AG09309 (cell line): ENCODE measurements at regions not wholly inside any gene's neighbourhood (a gene's known extent, or its start where the extent isn't known, plus 50 kb on each side); places are given as distances from the start of the nearest gene placed in this dataset.

Experiments used
- DNase-seq: peaks from one replicate; pipeline ENCODE4 v3.0.0-alpha.2; 2010; ENCODE audit warnings: low read depth
- H3K4me3 ChIP-seq: 2 replicates; pipeline ENCODE4 v1.5.1; 2011; ENCODE audit warnings: mild to moderate bottlenecking, low read depth, low read length, moderate library complexity; ENCODE audit not compliant: control insufficient read depth
- TF ChIP-seq, protein P1 (sequence below): IDR thresholded peaks from 2 replicates; pipeline ENCODE4 v1.5.1; 2011; ENCODE audit warnings: mild to moderate bottlenecking, low read depth, low read length, inconsistent platforms; ENCODE audit not compliant: insufficient read depth, control insufficient read depth; ENCODE audit errors: missing control alignments

DNA sequence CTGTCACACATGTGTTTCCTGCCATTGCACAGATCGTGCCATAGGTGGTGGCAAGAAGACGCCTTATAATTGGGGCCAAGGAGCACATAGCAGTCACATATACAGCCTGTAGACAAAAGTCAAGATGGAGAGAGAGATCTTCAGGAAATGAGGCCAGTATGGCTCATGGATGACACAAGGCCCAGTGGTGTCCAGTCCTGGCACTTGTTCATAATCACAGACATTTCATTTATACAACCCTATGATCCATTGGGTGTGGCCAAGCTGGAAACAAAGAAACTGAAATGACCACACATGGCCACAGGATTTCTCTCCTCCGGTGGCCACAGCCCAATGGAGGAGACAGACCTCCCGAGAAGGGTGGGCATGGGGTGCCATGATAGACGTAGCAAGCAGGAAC, 78.5 kb upstream of the KAZN start:
- TF ChIP-seq, protein P1, sequence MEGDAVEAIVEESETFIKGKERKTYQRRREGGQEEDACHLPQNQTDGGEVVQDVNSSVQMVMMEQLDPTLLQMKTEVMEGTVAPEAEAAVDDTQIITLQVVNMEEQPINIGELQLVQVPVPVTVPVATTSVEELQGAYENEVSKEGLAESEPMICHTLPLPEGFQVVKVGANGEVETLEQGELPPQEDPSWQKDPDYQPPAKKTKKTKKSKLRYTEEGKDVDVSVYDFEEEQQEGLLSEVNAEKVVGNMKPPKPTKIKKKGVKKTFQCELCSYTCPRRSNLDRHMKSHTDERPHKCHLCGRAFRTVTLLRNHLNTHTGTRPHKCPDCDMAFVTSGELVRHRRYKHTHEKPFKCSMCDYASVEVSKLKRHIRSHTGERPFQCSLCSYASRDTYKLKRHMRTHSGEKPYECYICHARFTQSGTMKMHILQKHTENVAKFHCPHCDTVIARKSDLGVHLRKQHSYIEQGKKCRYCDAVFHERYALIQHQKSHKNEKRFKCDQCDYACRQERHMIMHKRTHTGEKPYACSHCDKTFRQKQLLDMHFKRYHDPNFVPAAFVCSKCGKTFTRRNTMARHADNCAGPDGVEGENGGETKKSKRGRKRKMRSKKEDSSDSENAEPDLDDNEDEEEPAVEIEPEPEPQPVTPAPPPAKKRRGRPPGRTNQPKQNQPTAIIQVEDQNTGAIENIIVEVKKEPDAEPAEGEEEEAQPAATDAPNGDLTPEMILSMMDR: no peak
- H3K4me3 ChIP-seq: no peak overlapping the region
- DNase-seq: no peak

DNA sequence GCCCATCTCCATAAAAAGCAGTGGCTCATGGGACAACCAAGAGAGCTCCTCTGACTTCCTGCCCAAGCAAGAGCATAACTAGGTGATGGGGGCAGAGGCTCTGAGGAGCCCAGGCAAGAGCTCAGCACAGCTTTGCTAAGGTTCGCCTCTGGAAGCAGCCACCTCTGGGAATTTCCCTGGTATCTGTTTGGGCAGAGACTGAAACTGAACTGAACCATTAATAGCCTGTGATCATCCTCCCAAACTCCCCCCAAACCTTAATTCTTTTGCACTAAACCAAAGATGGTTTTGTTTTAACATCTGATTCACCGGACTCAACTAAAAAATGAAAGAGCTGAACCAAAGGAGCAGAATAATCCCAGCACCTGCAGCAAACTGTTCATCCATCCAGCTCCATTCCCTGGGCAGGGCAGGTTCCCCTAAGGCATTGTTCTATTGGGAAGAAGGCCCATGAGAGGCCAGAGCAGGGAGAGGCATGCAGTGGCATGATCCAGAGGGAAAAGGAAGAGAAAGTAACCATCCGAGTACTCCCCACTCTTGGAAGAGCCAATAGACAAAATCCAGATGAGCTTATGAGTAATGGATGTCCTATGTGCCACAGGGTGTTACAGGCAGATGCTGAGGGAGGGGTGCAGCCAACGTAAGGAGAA, 77.8 kb upstream of the KAZN start:
- TF ChIP-seq, protein P1: no peak
- H3K4me3 ChIP-seq: no peak overlapping the region
- DNase-seq: no peak

DNA sequence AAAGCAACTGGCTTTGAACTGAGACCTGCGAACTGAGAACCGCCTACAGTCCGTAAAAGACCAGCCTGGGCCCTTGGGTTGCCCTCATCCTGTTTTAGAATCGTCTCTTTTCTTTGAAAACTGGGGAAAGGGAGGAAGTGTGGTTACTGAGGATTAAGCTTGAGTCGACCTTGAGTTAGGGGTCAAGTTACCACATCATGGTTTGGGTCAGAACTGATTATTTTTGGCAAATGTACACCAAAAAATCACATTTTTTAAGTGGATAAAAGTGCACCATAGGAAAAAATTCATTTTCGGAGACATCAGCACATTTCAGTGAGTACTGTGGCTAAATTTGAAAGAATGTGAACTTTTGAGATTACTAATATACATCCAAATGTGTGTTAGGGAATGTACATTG, 76.9 kb upstream of the KAZN start:
- TF ChIP-seq, protein P1: no peak
- H3K4me3 ChIP-seq: no peak overlapping the region
- DNase-seq: no peak

DNA sequence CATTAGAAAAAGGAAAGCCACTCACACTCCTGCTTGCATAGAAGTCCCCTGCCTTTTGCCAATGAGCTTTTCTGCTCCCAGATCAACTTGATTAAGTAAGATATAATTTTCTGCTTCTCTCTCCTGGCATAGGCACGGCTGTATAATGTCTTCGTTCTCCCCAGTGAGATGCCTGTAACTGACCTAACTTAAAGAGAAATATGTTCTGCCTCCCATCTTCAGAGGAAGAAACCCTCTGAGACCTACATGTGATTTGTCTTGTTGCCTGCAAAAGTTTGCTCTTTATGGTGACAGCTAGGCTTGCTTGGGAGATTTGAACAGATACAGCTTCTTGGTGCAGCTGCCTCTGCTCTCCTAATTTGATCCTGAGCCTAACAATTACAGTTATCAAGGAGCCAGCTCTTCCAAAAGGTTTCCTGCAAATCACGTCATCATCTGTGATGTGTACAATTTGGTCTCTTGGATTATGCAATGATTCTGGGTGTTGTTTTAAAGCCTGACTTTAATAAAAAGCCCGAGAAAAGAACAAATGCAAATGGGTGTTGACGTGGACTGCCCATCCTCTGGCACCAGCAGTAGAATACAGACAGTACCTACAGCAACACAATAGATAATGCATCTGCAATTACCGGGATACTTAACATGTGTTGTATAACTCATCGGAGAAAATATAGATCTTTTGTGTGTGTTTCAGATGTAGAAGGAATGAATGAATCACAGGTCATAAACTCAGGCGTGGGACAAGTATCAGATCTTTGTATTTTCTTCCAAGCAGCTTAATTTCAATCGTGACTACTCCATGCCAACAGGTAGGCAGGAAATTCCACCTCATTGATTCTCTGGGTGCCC, 76.2 kb upstream of the KAZN start:
- TF ChIP-seq, protein P1: no peak
- DNase-seq: peak; percentile 74
- H3K4me3 ChIP-seq: no peak overlapping the region

DNA sequence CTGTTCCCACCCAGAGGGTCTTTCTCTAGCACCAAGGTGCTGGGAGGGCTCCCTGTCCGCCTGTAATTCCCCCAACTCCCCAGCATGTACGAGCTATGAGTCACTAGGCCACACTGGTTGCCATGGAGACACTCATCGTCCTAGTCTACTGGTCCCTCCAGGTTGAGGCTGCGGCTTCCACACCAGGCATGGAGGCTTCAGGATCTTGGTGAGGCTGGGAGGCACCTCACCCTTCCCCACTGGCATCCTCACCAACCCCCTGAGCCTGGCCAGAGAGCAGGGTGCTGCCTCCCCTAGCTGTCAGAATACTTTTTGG, 75.6 kb upstream of the KAZN start:
- DNase-seq: peak; percentile 57
- H3K4me3 ChIP-seq: no peak overlapping the region
- TF ChIP-seq, protein P1: no peak

DNA sequence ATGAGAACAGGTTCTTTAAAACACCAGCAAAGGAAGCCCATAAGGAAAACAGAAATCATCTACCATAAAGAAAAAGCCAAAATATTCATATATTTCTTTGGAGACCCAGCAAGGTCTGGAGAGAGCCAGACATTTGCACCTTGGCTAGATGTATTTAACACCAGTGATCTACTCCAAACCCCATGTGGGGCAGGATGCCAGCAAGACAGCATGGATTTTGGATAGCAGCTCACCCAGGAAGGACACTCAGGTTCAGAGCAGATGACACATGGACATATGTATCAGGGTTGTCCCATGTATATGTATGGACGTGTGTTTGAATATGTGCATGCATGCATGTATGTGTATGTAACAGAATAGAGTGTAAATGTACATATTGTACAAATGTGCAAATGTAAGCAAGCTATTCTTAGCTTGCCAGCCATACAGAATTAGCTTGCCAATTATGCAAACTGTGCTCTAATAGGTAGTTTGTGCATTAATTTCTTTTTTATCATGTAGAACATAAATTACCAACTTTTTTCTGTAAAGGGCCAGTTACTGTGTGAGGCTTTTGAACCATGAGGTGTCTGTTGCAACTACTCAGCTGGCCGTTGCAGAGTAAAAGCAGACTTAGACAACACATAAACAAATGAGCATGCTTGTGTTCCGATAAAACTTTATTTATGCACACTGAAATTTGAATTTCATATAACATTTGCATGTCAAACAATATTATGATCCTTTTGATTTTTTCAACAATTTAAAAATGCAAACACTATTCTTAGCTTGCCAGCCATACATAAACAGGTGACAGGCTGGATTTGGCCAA, 73.5 kb upstream of the KAZN start:
- TF ChIP-seq, protein P1: no peak
- DNase-seq: no peak
- no peak overlapping the region for H3K4me3 ChIP-seq
